T-helper 22 cell (primary cell): ENCODE measurements at regions not wholly inside any gene's neighbourhood (a gene's known extent, or its start where the extent isn't known, plus 50 kb on each side); places are given as distances from the start of the nearest gene placed in this dataset.
A peak's percentile ranks its signal among the peaks of the same experiment; 100 is the strongest.

Experiments used
- DNase-seq: peaks from one replicate; pipeline ENCODE4 v3.0.0-alpha.2; 2020; ENCODE audit warnings: low read depth

DNA sequence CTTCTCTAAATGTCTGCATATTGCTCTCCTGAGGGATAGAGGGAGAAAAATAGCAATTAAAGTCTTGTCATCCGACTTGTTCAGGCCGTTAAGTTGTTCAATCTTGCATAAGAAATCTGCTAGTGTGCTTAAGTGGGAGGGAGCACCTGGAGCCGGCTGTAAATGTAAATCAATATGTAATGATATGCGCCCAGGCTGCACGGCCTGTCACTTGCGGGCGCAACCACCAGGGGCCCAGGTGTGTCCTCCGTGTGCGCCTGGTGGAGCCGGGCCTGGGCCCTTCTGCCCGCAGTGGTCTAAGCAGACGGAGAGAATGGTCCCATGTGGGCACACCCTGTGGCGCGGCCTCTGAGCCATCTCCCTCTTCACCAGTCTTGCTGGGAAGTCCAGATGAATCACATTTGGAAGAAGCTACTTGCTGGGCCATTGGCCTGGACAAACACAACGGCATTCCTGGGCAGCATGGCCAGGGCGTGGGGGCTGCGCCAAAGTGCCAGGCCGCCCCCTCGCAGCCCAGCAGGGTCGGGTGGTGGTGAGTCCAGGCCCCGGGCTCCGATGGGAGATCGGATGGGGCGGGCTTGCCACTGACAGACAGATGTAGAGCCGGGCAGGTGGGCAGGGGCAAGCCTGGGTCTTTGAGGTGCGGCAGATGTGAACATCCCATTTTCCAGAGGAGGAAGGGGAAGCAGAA, 193.3 kb upstream of the C14orf180 start:
- no peak for DNase-seq

- DNase-seq, result no peak
Observed at GRCh38 chr14:104387022-104388010, 192.2 kb upstream of the C14orf180 start.

- no peak for DNase-seq
Observed at GRCh38 chr14:104388011-104388521, 191.5 kb upstream of the C14orf180 start.

DNA sequence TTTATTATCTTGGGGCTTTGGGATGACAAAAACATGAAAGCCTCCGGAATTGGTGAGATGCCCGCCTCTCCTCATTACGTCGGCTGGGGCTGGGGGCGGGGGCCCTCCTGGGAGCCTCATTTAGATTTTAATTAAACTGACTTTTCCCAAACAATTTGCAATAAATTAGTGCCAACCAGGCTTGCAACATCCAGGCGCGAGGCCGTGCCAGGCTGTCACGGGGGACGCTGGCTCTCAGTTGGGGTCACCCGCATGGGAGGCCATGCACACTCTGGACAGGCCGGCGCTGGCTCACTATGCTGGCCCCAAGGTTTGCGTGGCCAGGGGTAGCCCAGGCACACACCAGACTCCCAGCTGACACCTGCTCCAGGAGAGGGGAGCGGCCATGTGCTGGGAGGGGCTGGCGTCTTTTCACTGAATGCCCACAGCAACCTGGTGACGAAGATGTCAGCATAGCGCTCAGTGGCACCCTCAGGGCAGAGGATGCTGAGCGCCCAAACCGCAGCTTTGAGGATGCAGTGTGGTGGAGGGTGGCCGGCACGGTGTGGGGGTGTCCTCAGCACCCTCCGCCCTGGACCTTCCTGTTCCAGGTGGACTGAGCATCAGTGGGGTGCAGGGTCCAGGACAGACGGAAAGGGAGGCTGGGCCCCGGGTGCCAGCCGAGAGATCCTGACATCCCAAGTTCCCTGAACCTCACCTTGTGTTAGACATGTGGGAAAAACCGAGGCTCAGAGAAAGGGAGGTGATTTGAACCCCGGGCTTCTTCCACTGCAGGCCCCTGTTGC, 190.8 kb upstream of the C14orf180 start:
- DNase-seq, result no peak

DNA sequence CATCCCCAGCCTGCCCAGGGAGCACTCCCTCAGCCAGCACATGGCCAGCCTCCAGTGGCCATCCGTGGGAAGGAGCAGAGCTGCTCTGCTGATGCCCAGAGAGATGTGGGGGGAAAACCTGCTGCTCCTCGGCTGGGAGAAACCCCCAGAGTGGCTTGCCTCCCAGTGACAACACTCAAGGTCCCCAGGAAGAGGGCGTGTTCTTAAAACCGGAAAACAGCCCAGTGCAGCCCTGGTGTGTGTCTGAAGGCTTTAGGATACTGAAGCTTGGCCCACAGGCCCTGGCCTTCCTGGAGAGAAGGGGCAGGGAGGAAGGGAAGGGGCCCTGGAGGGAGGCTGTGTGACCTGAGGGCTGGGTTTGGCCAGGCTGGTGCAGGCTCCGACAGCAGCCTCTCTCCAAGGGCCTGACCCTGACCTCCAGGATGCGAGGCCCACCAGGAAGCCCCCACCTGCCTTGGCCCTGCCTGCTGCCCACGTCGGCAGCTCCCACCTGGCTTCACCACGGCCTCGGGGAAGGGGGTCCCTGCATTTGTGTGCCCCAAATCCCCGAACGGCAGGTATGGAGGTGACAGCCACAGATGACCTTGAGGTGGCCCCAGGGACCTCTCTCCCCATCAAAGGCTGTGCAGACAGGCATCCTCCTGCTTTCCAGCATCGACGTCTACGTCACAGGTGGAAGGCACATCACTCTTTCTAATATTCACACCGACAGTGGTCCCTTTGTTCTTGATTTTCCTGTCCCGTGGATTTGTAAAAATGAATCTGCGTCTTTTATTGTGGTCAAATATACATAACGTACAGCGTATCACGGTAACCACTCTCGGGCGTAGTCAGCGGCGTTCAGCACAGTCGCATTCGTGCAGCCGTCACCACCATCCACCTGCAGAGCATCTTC, 190.0 kb upstream of the C14orf180 start:
- DNase-seq, result peak; percentile 57

GRCh38 chr14:104390221-104390931, 189.2 kb upstream of the C14orf180 start:
- no peak for DNase-seq

- DNase-seq, result no peak
Observed at GRCh38 chr14:104390941-104391901, 188.3 kb upstream of the C14orf180 start.

- DNase-seq, result no peak
Observed at GRCh38 chr14:104392001-104392395, 187.6 kb upstream of the C14orf180 start.

DNA sequence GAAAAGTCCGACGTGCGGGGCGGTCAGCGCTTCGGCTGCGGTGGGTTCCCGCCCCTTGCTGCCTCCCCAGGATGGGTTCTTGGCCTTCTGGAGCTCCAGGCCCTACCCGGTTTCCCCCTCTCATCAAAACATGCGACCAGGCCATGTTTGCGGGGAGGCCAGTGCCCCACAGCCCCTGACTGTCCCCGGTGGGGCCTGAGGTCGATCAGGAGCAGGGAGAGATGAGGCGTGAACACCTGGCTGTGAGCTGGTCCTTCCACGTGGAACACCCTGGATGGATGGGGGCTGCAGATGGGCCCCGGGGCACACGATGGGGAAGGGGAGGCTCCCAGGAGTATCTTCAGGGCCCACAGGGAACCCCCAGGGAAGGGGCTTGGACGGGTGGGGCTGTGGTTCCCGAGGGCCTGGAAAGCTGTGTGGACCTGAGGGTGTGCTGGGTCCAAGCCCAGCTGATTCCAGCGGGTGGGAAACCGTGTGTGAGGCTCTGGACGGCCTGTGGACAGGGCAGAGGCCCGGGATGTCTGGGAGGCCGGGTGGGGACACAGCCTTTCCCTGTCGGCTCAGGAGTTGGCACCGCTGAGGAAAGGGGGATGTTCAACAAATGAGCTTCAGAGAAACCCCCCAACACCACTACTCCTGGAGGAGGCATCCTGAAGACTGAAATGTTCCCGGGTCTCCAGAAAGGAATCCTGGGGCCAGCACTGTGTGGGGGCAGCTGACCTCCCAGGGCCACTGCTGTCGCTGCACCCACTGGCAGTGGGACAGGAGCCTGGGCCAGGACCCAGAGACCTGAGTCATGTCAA, 187.0 kb upstream of the C14orf180 start:
- DNase-seq, result no peak

GRCh38 chr14:104393199-104393897, 186.2 kb upstream of the C14orf180 start:
- DNase-seq, result no peak

DNA sequence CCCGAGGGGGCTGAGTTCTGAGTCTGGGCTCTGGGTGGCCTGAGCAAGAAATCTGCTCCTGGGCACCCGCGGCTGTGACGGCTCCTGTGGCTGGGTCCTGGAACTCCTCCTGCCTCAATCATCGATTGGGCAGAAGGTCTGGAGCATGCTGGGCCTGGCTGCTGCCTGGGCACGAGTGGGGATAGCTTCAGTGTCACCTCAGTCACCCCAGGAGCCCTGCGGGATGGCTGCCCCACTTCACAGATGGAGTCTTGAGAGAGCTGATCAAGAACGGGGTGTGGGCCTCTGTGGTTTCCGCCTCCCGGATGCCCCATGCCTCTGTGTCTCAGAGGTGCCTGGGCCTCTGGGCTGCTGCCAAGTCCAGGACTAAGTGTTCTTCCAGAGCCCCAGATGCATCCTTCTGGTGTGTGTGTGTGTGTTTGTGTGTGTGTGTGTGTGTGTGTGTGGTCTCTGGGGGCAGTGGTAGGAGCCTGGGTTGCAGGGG, 185.6 kb upstream of the C14orf180 start:
- peak; percentile 72 for DNase-seq

DNA sequence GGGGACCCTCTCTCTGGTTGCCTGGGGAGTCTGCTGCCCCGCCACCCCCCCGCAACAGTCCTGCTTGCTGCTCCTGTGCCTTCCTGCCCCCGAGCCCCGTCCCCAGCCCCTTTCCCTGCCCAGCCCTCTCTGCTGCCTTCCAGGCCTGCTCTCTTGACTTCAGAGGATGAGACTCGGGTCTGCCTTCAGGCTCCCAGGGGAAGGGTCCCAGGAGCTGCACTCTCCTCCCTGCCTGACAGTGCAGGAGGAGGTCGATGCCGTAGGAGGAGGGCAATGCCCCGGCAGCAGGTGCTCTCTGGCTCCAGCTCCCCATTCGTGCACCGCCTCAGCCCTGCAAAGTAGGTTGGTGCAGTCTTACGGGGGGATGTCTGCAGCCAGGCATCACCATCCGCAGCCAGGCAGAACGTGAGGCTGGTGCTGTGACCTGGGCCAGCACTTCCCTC, 185.1 kb upstream of the C14orf180 start:
- DNase-seq, result no peak

DNA sequence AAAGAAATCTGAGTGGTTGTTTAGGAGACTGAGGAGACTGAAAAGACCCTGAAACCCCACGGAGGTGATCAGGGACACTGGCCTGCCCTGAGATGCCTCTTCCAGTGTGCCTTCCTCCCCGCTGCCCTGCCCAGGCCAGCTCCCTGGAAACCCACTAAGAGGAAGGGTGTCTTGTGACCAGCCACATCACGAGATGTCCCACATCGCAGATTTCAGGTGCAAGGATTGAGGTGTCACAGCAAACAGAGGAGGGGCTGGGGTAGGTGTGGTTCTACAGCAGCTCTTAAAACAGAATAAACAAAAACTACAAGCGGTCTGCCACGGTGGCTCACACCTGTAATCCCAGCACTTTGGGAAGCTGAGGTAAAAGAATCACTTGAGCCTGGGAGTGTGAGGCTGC, 184.3 kb upstream of the C14orf180 start:
- no peak for DNase-seq

DNA sequence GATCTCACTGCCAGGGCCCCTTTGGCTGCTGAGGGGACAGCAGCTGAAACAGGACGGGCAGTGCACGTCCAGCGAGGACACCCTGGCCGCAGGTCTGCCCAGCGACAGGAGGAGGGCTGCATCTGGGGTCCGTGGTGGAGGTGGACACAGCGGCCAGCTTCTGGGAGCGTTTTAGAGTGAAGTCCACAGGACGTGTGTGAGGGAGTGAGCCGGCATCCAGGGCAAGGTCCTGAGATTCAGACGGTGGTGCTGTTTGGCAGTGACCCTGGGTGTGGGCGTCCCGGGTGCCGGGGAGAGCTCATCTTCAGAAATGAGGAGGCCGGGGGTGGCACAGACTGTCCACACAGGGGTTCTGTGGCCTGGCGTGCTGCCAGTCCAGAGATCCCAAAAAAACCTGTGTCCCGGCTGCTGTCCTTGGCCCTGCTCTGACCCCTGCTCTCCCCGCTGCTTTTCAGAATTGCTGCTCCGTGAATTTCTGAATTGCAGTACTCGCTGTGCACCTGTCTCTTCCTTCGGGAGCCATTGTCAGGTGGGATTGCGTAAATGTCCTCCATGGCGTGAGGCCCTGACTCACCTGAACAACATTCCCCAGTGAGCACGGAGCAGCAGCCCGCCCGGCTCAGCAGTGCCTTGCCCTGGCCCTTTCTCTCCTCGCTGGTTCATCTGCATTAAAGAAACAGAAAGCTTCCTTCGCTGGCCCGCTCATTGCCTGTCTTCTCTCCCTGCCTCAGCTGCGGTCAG, 183.5 kb upstream of the C14orf180 start:
- DNase-seq, result no peak

GRCh38 chr14:104396682-104397470, 182.7 kb upstream of the C14orf180 start:
- DNase-seq, result no peak

- DNase-seq, result no peak
Observed at GRCh38 chr14:104397956-104398355, 181.6 kb upstream of the C14orf180 start.
